GM19328 (cell line): ENCODE measurements at regions not wholly inside any gene's neighbourhood (a gene's known extent, or its start where the extent isn't known, plus 50 kb on each side); places are given as distances from the start of the nearest gene placed in this dataset.

Experiments
- ATAC-seq: cut with Tn5 transposase; IDR thresholded peaks from one replicate; pipeline ENCODE4 v1.9.1; 2021; ENCODE audit warnings: mild to moderate bottlenecking, moderate library complexity; ENCODE audit not compliant: unreplicated experiment

DNA sequence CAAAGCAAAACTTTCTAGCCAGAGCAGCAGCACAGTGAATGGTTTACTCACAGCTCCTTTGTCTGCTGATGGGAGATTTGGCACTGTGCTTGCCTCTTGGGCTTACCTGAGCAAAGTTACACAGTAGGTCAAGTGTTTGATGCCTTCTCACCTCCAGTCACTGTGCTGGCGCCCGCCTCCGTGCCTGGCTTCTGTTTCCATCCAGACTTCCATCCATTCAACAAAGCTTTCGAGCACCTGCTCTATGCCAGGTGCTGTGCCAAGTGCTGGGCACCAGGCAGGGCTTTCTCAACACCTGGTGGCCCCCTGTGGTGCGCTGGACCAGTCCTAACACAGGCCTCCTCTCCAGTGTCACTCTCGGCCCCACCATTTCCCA is 199.2 kb upstream of the EEA1 start:
- ATAC-seq: no peak

DNA sequence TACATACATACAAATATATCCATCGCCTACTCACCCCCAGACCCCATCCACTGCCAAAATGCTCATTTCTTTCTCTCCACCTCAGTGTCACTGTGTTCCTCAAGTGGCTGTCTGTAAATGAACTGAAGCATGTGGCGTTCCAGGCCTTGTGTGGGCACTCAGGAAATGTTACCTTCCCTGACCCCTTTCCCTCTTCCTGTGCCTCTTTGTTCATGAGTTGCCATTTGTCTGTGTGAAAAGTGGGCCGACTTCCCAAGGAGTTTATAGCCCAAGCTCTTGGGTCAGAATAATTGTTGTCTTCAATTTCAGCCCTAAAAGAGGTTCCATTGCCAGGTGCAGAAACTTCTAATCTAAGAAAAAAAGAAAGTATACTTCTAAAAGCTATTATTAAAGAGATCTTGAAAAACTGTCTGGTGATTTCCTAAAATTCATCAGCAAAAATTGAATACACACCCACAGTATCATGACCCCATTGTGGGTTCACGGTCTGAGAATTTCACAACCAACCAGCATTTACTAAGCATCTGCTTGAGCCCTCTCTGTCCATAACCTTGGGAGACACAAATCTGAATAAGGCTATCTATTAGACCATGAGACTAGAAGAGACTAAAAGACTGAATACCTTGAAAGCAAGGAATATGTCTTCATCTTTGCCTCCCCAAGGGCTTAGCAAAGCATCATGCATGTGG is 201.4 kb upstream of the EEA1 start:
- no peak for ATAC-seq

DNA sequence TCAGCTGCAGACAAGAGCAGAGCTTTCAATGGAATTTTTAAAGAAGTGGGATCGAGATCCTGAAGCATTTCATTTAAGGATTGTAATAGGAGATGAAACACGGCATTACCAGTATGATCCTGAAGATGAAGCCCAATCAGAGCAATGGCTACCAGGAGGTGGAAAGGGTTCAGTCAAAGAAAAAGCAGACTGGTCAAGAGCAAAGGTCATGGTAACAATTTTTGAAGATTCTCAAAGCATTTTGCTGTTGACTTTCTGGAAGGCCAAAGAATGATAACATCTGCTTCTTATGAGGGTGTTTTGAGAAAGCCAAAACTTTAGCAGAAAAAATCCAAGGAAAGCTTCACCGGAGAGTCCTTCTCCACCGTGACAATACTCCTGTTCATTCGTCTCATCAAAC is 204.3 kb upstream of the EEA1 start:
- no peak for ATAC-seq

DNA sequence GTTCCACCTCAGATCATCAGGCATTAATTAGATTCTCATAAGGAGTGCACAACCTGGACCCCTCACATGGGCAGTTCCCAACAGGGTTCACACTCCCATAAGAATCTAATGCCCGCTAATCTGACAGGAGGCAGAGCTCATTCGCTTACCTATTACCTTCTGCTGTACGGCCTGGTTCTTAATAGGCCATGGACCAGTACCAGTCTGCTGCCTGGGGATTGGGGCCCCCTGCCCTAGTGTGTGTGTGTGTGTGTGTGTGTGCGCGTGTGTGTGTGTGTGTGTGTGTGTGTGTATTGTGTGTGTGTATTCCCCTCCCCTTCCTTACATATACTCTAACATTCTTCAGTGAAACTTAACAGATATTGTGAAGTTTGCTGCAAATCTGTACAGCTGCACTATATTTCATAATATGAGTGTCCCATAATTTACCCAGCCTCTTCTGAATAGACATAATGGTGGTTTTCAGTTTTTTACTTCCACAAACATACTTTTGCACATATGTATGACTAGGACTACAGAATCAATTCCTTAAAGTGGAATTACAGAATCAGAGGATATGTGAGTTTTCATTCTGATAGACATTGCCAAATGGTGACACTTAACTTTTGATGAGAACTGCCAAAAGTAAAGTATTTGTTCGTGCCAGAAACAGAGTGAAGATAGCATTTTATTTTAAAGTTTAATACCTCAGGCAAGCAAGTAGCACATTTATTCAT is 205.2 kb upstream of the EEA1 start:
- ATAC-seq: no peak

DNA sequence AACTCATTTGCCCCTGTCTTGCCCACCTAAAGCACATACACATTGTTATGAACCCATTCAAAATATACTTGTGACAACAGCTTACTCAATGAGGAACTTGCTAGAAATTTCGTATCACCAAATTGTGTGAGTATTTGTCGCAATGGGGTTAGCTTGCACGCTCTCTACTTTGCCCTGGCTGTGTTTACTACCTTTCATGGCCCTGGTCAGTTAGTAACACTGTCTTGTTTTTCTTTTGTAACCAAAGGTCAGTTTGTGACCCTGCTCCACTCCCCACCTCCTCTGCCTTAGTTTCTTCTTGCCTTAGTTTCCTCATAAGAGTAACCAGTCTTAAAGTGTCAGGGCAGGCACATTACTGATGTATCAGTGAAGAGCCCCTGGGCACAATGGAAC is 205.8 kb upstream of the EEA1 start:
- ATAC-seq: no peak

GRCh38 chr12:93135286-93136239 is 206.5 kb upstream of the EEA1 start:
- no peak for ATAC-seq

- no peak for ATAC-seq
Measured at GRCh38 chr12:93136253-93137055, 207.4 kb upstream of the EEA1 start.

- no peak for ATAC-seq
Measured at GRCh38 chr12:93137656-93138612, 208.8 kb upstream of the EEA1 start.

GRCh38 chr12:93139028-93139665 is 210.1 kb upstream of the EEA1 start:
- peak; percentile 35 for ATAC-seq

- no peak for ATAC-seq
Measured at GRCh38 chr12:93140325-93140724, 211.2 kb upstream of the EEA1 start.

GRCh38 chr12:93140801-93141200 is 211.7 kb upstream of the EEA1 start:
- ATAC-seq: no peak

DNA sequence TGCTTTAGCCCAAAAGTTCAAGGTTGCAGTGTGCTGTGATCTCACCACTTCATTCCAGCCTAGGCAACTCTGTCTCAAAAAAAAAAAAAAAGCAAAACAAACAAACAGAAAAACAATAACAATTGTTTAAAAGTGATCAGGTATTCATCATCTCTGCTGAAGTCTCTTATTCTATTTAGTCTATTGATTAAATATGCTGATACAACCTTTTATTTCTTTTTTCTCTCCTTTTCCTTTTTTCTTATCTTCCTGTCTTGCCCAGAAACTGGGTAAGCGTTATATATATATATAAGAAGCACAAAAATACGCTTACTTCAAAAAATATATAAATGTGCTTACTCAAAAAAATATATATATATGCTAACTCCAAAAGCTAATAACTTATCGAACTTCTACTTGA is 213.8 kb upstream of the EEA1 start:
- no peak for ATAC-seq

GRCh38 chr12:93144109-93144508 is 215.0 kb upstream of the EEA1 start:
- ATAC-seq: no peak

- ATAC-seq: no peak
Measured at GRCh38 chr12:93145086-93145485, 216.0 kb upstream of the EEA1 start.

- no peak for ATAC-seq
Measured at GRCh38 chr12:93146263-93146939, 217.3 kb upstream of the EEA1 start.

GRCh38 chr12:93146970-93147369 is 217.9 kb upstream of the EEA1 start:
- ATAC-seq: no peak

DNA sequence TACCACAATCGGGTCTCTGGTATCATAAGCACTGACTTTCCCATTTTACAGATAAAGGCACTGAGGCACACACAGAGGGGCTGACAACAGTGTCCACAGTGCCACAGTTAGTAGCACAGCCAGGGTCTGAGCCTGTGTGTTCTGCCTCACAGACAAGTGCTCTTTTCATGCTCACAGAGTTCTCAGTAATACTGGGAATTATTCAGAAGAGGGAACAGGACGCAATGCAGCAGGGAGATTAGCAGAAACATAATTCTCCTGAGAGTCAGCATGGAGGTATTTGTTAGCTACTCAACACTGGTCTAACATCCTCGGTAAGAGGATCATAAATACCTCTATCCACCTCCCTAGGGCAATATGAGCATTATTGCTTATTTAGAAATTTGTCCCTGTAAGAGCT is 219.3 kb upstream of the EEA1 start:
- ATAC-seq: no peak

GRCh38 chr12:93149229-93149628 is 220.1 kb upstream of the EEA1 start:
- ATAC-seq: no peak
